CD4-positive, alpha-beta T cell treated with Interleukin-6 for 4 hours (primary cell): ENCODE measurements at regions not wholly inside any gene's neighbourhood (a gene's known extent, or its start where the extent isn't known, plus 50 kb on each side); places are given as distances from the start of the nearest gene placed in this dataset.
"Not testable (repeated sequence)": the region's sequence is repeated elsewhere in the genome, so short reads cannot be mapped to it uniquely, and the experiment has no call there.

ENCODE experiments used
- DNase-seq: peaks from one replicate; pipeline ENCODE4 v3.0.0-alpha.2; 2020; ENCODE audit warnings: mixed read lengths

DNA sequence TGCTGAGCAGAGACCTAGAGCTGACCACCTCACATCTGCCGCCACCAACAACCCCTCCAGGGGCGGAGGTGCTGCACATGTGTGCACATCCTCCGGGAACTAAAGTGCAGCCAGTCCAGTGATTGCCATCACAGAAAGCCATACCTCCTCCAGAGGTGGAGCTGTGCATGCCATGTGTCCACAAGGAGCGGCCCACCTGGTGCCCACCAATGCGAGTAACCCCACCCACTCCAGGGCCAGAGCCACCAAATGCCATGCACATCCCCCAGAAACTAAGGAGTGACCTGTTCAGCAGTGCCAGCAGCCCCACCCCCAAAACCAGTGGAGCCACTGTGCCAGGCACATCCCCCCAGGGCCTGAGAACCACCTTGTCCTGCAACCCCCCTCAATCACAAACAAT lies 557.9 kb downstream of the UQCRFS1 start:
- DNase-seq: no peak

DNA sequence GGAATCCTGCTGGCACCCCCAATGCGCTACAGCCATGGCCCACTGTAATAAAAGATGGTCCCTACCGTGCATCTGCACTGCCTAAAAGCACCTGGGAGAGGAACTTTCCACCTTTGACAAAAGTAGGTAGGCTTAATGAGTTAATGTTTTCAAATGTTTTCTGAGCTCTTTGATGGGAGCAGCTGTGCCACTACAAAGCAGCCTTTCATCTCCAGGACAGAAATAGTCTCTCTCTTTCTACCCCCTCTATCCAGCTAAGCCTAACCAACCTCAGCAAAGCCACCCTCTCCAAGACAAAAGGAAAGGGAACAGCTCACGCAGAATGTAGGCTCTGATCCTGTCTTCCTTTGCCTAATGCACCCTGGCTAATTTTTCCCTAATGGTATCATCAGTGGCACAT lies 560.2 kb downstream of the UQCRFS1 start:
- no peak for DNase-seq

- no peak for DNase-seq
Observed at GRCh38 chr19:28646629-28647028, 566.3 kb downstream of the UQCRFS1 start.

DNA sequence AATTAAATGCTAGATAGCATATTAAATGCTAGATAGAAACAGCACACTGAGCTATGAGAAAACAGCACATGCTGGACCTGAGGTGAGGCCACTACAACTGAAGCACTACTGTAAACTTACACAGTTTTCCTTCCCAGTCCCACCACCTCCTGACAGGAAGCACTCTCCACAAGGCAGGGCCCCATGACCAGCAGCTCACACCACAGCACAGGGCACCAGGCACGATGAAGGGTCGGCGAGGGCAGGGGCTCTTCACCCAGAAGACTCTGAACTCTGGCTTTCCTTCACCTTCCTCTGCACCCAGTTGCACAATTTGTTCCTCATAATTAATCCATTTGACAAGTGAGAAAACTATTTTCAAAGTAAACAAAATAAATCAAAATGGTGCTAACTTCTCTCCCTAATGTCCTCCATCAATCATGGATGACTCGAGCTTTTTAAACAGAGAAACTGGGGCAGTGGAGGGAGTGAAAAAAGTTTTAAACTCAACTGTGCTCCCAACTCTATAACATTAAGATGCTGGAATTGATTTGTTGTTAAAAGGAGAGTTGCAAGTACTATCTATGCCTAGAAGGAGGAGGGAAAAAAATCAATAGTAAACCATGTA lies 568.7 kb downstream of the UQCRFS1 start:
- DNase-seq: no peak

GRCh38 chr19:28642787-28643683 lies 569.9 kb downstream of the UQCRFS1 start:
- DNase-seq: no peak

DNA sequence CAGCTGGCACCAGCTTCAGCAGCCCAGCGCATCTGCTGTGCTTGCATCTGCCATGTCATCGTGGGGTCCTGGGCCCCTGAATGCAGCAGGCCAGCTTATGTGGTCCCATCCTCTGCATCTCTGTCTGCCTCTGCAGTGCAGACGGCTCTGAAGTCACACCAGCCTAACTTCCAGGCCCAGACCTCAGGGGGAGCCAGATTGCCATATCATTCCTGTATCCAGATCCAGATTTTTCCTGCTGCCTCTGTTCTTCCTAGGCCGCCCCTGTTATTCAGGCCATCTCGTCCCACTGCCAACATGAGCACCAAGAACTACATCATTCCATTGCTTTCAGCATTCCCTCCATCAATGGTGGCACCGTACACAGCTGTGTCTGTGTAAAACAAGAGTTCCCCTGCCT lies 571.6 kb downstream of the UQCRFS1 start:
- no peak for DNase-seq

- no peak for DNase-seq
Observed at GRCh38 chr19:28640506-28640905, 572.4 kb downstream of the UQCRFS1 start.

DNA sequence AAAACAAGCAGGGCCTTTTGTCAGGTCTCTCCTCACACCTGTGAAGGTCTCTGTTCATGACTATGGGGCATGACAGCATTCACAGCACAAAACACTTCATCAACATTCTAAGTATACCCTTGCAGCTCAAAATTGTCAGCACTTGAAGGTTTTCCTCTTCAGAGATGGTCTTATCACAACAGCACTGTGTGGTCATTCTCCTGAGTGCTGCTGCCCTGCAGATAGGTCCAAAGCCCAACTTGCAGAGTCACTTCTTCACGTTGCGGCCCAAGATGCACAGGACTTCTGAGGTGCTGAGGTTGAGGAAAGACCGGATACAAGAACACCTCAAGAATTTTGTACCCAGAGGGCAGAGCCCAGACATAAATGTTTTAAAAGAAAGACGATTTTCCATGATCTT lies 574.5 kb downstream of the UQCRFS1 start:
- DNase-seq: no peak

GRCh38 chr19:28636706-28637105 lies 576.2 kb downstream of the UQCRFS1 start:
- DNase-seq: no peak

GRCh38 chr19:28636016-28636629 lies 576.8 kb downstream of the UQCRFS1 start:
- DNase-seq: no peak

- DNase-seq: no peak
Observed at GRCh38 chr19:28634837-28635236, 578.1 kb downstream of the UQCRFS1 start.

DNA sequence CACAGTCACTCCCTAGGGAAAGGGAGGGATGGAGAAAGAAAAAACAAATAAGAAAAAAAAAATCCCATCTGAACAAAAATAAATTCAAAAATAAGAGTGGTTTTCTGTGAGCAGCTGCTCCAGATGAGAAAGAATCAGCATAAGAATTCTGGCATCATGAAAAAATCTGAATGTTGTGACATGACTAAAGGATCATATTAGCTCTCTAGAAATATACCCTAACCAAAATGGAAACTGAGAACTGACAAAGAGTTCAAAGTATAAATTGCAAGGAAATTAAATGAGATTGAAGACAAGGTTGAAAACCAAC lies 579.0 kb downstream of the UQCRFS1 start:
- DNase-seq: no peak

DNA sequence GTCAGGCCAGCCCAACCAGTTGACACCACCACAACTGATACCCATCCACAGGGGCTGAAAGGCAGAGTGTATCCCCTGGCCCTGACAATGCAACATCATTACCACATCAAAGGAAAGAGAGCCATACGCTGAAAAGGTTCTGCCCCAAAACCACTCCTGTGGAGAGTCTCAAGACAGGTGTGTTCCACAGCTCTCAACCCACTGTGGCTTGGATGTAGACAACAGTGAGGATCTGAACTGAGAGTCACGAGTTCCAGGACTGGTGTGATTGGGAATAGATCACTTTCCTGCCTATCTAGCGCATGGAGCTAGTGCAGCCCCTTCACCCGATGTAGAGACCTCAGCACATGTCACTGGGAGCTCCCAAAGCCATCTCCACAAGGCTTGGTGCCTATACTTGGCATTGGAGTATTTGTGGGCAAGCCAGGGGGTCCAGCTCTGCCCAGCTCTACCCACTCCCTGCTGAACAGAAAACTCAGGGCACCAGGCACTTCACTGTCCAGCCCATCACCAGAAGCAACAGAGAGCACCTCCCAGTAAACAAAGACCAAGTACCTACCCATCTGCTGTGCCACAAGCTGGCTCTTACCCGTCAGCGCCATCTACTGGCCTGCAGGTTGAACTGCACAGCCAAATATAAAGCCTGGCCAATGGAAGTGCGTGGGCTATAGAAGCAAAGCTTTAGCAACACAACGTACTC lies 579.5 kb downstream of the UQCRFS1 start:
- peak; percentile 35 for DNase-seq

DNA sequence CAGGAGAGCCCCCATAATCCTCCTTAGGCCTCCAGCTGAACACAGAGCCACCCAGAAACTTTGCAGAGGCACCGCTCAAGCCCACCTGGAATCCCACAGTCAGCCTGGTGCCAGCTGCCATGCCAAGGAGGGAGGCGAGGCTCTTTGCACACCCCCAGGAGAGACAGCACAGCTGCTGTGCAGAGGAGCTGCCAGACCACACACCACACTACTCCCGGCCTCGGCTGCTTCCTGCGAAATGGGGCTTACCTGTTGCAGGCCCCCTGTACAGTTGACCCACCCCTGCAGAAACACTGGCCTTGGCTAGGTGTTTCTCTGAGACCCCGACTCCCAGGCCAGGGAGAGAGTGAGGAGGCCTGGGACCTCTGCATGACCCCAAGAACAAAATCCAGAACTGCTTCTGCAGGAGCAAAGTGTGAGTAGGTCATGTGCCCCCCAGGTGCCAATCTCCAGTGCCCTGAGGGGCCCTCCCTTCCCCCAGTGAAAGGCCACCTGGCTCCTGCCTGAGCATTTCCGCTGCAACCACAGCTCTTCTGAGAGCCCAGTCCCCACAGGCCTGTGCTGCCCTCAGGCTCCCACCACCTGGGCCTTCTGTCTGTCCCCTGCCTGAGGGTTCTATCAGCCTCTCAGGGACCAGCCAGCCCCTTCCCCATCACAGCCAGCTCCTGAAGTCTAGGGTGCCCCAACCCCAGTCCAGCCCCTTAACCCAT lies 580.4 kb downstream of the UQCRFS1 start:
- DNase-seq: no peak

- DNase-seq: no peak
Observed at GRCh38 chr19:28631961-28632360, 581.0 kb downstream of the UQCRFS1 start.

DNA sequence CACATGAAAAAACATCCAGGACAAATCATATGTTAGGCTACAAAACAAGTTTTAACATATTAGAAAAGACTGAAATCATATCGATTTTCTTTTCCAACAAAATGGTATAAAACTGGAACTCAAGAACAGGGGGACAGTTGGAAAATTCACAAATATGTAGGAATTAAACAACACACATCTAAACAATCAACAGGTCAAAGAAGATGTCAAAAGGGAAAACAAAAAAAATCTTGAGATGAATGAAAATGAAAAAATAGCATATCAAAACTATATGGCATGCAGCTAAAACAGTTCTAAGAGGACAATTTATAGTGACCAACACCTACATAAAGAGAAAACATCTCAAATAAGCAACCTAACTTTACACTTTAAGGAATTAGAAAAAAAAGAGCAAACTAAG lies 585.3 kb downstream of the UQCRFS1 start:
- DNase-seq: no peak

- not testable (repeated sequence) for DNase-seq
Observed at GRCh38 chr19:28626407-28626806, 586.5 kb downstream of the UQCRFS1 start.

DNA sequence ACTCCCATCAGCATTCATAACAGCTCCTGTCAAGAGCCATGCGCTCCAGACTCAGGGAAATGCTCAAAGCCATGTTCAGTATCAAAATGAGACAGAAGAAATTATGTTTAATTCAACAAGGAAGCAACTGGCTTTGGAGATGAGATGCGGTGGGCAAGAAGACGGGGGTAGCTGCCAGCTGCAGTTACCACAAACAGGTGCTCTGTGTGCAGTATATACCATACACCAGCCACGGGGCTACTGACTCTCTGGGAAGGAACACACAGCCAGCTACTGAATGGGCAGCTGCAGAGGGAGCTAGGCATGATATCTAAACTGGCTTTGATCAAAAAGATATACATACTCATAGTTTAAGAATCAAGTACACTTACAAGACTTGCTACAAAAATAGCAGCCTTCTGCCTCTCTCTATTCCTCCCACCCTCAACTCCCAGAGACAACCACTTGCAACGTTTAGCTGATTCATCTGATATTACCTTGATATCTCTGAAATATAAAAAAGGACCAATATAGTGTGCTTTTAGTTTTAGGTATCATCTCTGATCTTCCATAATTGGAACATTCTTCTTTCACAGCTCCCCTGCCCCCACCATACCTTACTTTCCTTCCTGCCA lies 593.0 kb downstream of the UQCRFS1 start:
- no peak for DNase-seq

GRCh38 chr19:28618504-28618903 lies 594.4 kb downstream of the UQCRFS1 start:
- no peak for DNase-seq

GRCh38 chr19:28615966-28616365 lies 597.0 kb downstream of the UQCRFS1 start:
- no peak for DNase-seq

- DNase-seq: no peak
Observed at GRCh38 chr19:28615546-28615916, 597.4 kb downstream of the UQCRFS1 start.
